ENCODE measurements at regions not wholly inside any gene's neighbourhood (a gene's known extent, or its start where the extent isn't known, plus 50 kb on each side); places are given as distances from the start of the nearest gene placed in this dataset.
"Not testable (repeated sequence)": the region's sequence is repeated elsewhere in the genome, so short reads cannot be mapped to it uniquely, and the experiment has no call there.

DNA sequence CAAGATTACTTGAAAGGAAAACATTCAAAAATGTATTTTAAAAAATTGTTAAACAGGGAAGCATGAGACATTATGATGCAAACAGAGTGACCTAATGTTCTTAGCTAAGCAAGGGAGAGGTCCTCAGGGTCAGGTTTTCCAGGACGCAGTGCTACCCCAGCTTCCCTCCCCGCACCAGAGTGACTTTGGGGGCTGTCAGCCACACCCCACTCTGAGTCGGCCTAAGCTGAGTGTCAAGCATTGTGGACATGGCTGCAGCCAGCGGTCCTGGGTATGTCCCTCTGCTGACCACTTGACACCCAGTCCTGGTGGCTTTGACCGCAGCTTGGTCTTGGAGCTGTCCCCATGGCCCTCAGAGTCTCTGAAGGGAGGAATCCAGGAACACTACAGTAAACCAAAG, 54.9 kb upstream of the CD93 start:
- H3K4me1 ChIP-seq (ENCODE audit: insufficient read depth, low read length): peaks cover 44% of the 10 kb centered on the region
- no peaks in the 10 kb centered on the region for H4K20me1 ChIP-seq (ENCODE audit: insufficient read depth, low read length)
- no peaks in the 10 kb centered on the region for H3K9me3 ChIP-seq (ENCODE audit: insufficient read depth, low read depth, low read length)
- no peak overlapping the region for H3K4me3 ChIP-seq (ENCODE audit: insufficient read depth, low read depth, low read length)
- no peaks in the 10 kb centered on the region for H3K27me3 Mint-ChIP-seq (ENCODE audit: low read depth, unreplicated experiment)
- H3K4me3 Mint-ChIP-seq (ENCODE audit: unreplicated experiment): no peak overlapping the region
- no peak overlapping the region for H3K4me2 ChIP-seq (ENCODE audit: low read length)
- FAIRE-seq: no peak
- no peaks in the 10 kb centered on the region for H3K36me3 ChIP-seq (ENCODE audit: insufficient read depth, low read length)
- no peak for TF ChIP-seq EZH2 (IDR thresholded peaks at IDR 0.05; ENCODE audit: insufficient read depth, low read length)
- TF ChIP-seq, protein P1, sequence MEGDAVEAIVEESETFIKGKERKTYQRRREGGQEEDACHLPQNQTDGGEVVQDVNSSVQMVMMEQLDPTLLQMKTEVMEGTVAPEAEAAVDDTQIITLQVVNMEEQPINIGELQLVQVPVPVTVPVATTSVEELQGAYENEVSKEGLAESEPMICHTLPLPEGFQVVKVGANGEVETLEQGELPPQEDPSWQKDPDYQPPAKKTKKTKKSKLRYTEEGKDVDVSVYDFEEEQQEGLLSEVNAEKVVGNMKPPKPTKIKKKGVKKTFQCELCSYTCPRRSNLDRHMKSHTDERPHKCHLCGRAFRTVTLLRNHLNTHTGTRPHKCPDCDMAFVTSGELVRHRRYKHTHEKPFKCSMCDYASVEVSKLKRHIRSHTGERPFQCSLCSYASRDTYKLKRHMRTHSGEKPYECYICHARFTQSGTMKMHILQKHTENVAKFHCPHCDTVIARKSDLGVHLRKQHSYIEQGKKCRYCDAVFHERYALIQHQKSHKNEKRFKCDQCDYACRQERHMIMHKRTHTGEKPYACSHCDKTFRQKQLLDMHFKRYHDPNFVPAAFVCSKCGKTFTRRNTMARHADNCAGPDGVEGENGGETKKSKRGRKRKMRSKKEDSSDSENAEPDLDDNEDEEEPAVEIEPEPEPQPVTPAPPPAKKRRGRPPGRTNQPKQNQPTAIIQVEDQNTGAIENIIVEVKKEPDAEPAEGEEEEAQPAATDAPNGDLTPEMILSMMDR (IDR thresholded peaks at IDR 0.05; ENCODE audit: insufficient read depth, low read depth, low read length): no peak
- H2AFZ ChIP-seq (ENCODE audit: low read depth, low read length): no peak overlapping the region
- H3K27ac Mint-ChIP-seq (ENCODE audit: unreplicated experiment): no peak overlapping the region
- H3K9ac ChIP-seq (ENCODE audit: low read length): no peak overlapping the region
- no peak for DNase-seq (ENCODE audit: low read depth)
- no peaks in the 10 kb centered on the region for H3K36me3 Mint-ChIP-seq (ENCODE audit: low read depth, unreplicated experiment)
- no peaks in the 10 kb centered on the region for H3K27me3 ChIP-seq (ENCODE audit: insufficient read depth, low read length)
- H3K27ac ChIP-seq (ENCODE audit: low read depth, low read length): no peak overlapping the region
- no peaks in the 10 kb centered on the region for H3K79me2 ChIP-seq (ENCODE audit: insufficient read depth, low read length)
- H3K4me1 Mint-ChIP-seq (ENCODE audit: low read depth, unreplicated experiment): peaks cover 29% of the 10 kb centered on the region
- no peaks in the 10 kb centered on the region for H3K9me3 Mint-ChIP-seq (ENCODE audit: unreplicated experiment)

DNA sequence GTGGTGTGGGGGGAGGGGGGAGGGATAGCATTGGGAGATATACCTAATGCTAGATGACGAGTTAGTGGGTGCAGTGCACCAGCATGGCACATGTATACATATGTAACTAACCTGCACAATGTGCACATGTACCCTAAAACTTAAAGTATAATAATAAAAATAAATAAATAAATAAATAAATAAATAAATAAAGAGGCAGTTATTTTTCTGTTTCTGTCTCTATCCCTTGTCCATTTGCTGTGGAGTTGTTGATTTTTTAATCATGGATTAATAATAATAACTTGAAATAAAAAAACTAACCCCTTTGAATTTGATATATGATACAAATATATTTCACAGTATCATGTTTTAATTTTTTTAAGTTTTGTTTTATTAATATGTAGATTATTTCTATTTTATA, 53.9 kb upstream of the CD93 start:
- H3K4me1 ChIP-seq (ENCODE audit: insufficient read depth, low read length): peaks cover 37% of the 10 kb centered on the region
- not testable (repeated sequence) for H3K27ac ChIP-seq (ENCODE audit: low read depth, low read length); H3K9me3 Mint-ChIP-seq (ENCODE audit: unreplicated experiment); H3K79me2 ChIP-seq (ENCODE audit: insufficient read depth, low read length); H3K4me3 ChIP-seq (ENCODE audit: insufficient read depth, low read depth, low read length); H4K20me1 ChIP-seq (ENCODE audit: insufficient read depth, low read length); H3K9me3 ChIP-seq (ENCODE audit: insufficient read depth, low read depth, low read length); H3K27me3 Mint-ChIP-seq (ENCODE audit: low read depth, unreplicated experiment); H3K4me3 Mint-ChIP-seq (ENCODE audit: unreplicated experiment); H3K27me3 ChIP-seq (ENCODE audit: insufficient read depth, low read length); H3K27ac Mint-ChIP-seq (ENCODE audit: unreplicated experiment); H3K36me3 ChIP-seq (ENCODE audit: insufficient read depth, low read length); H2AFZ ChIP-seq (ENCODE audit: low read depth, low read length); H3K36me3 Mint-ChIP-seq (ENCODE audit: low read depth, unreplicated experiment); H3K9ac ChIP-seq (ENCODE audit: low read length); DNase-seq (ENCODE audit: low read depth); H3K4me2 ChIP-seq (ENCODE audit: low read length); FAIRE-seq
- peaks cover 24% of the 10 kb centered on the region for H3K4me1 Mint-ChIP-seq (ENCODE audit: low read depth, unreplicated experiment)

DNA sequence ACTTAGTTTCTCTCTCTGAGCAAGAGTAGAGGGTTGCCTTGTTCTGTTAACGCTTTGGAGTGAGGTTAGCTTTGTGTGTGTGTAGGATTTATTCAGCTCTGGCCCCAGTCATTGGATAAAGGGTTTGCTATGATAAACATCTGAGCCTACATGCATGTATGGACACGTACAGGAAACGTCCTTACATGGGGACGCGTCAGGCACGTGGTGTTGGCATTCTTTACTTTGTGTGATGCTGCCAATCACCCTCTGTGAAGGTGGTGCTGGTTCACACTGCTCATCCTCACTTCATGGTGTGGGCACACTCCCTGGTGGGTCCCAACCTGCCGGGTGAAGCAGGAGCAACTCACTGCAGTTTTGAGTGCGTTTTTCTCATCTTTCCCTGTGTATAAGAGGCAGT, 53.4 kb upstream of the CD93 start:
- H4K20me1 ChIP-seq (ENCODE audit: insufficient read depth, low read length): no peaks in the 10 kb centered on the region
- H3K27ac ChIP-seq (ENCODE audit: low read depth, low read length): no peak overlapping the region
- peaks cover 22% of the 10 kb centered on the region for H3K4me1 Mint-ChIP-seq (ENCODE audit: low read depth, unreplicated experiment)
- H2AFZ ChIP-seq (ENCODE audit: low read depth, low read length): no peak overlapping the region
- no peaks in the 10 kb centered on the region for H3K79me2 ChIP-seq (ENCODE audit: insufficient read depth, low read length)
- H3K36me3 ChIP-seq (ENCODE audit: insufficient read depth, low read length): no peaks in the 10 kb centered on the region
- H3K27me3 ChIP-seq (ENCODE audit: insufficient read depth, low read length): no peaks in the 10 kb centered on the region
- no peak overlapping the region for H3K4me3 ChIP-seq (ENCODE audit: insufficient read depth, low read depth, low read length)
- H3K27ac Mint-ChIP-seq (ENCODE audit: unreplicated experiment): no peak overlapping the region
- no peak for TF ChIP-seq EZH2 (IDR thresholded peaks at IDR 0.05; ENCODE audit: insufficient read depth, low read length)
- TF ChIP-seq, protein P1 (IDR thresholded peaks at IDR 0.05; ENCODE audit: insufficient read depth, low read depth, low read length): no peak
- H3K4me3 Mint-ChIP-seq (ENCODE audit: unreplicated experiment): no peak overlapping the region
- H3K4me1 ChIP-seq (ENCODE audit: insufficient read depth, low read length): peaks cover 32% of the 10 kb centered on the region
- no peak overlapping the region for H3K9ac ChIP-seq (ENCODE audit: low read length)
- no peaks in the 10 kb centered on the region for H3K9me3 Mint-ChIP-seq (ENCODE audit: unreplicated experiment)
- FAIRE-seq: no peak
- no peak for DNase-seq (ENCODE audit: low read depth)
- H3K27me3 Mint-ChIP-seq (ENCODE audit: low read depth, unreplicated experiment): no peaks in the 10 kb centered on the region
- H3K36me3 Mint-ChIP-seq (ENCODE audit: low read depth, unreplicated experiment): no peaks in the 10 kb centered on the region
- no peaks in the 10 kb centered on the region for H3K9me3 ChIP-seq (ENCODE audit: insufficient read depth, low read depth, low read length)
- H3K4me2 ChIP-seq (ENCODE audit: low read length): no peak overlapping the region
